ENCODE measurements at regions not wholly inside any gene's neighbourhood (a gene's known extent, or its start where the extent isn't known, plus 50 kb on each side); places are given as distances from the start of the nearest gene placed in this dataset.
"Not testable (repeated sequence)": the region's sequence is repeated elsewhere in the genome, so short reads cannot be mapped to it uniquely, and the experiment has no call there.

GRCh38 chr1:221957350-221957749 lies 215.5 kb upstream of the DUSP10 start:
- peaks cover 15% of the 10 kb centered on the region for H3K4me1 Mint-ChIP-seq
- peaks cover 24% of the 10 kb centered on the region for H3K9me3 Mint-ChIP-seq
- H3K4me3 Mint-ChIP-seq; H3K36me3 Mint-ChIP-seq (ENCODE audit: low read depth); H3K27ac Mint-ChIP-seq; H3K27me3 Mint-ChIP-seq; intact Hi-C loops (cut with micrococcal nuclease); DNase-seq: not testable (repeated sequence)

GRCh38 chr1:221949996-221950395 lies 208.1 kb upstream of the DUSP10 start:
- no peak overlapping the region for H3K27ac Mint-ChIP-seq
- no peaks in the 10 kb centered on the region for H3K36me3 Mint-ChIP-seq (ENCODE audit: low read depth)
- peaks cover 15% of the 10 kb centered on the region for H3K9me3 Mint-ChIP-seq
- no peaks in the 10 kb centered on the region for H3K4me1 Mint-ChIP-seq
- DNase-seq: no peak
- intact Hi-C loops (cut with micrococcal nuclease): no loop called here
- H3K27me3 Mint-ChIP-seq: peaks cover 8% of the 10 kb centered on the region
- no peak overlapping the region for H3K4me3 Mint-ChIP-seq

- Mint-ChIP-seq H3K27ac (no peak overlapping the region), H3K36me3 (ENCODE audit: low read depth) (no peaks in the 10 kb centered on the region), H3K9me3 (peaks cover 13% of the 10 kb centered on the region), H3K4me3 (no peak overlapping the region), H3K27me3 (no peaks in the 10 kb centered on the region), H3K4me1 (no peaks in the 10 kb centered on the region)
- intact Hi-C loops (cut with micrococcal nuclease): no loop called here
- DNase-seq: no peak
Observed at GRCh38 chr1:221948459-221948858, 206.6 kb upstream of the DUSP10 start.

- Mint-ChIP-seq H3K27me3 (no peaks in the 10 kb centered on the region), H3K9me3 (peaks cover 17% of the 10 kb centered on the region), H3K27ac (no peak overlapping the region), H3K36me3 (ENCODE audit: low read depth) (peaks cover 1% of the 10 kb centered on the region), H3K4me3 (no peak overlapping the region), H3K4me1 (no peaks in the 10 kb centered on the region)
- intact Hi-C loops (cut with micrococcal nuclease): no loop called here
- no peak for DNase-seq
Observed at GRCh38 chr1:221947731-221948130, 205.8 kb upstream of the DUSP10 start.

GRCh38 chr1:221946768-221947167 lies 204.9 kb upstream of the DUSP10 start:
- Mint-ChIP-seq H3K4me1 (no peaks in the 10 kb centered on the region), H3K36me3 (ENCODE audit: low read depth) (peaks cover 1% of the 10 kb centered on the region), H3K9me3 (peaks cover 14% of the 10 kb centered on the region), H3K27me3 (peaks cover 2% of the 10 kb centered on the region), H3K4me3 (no peak overlapping the region), H3K27ac (no peak overlapping the region)
- no peak for DNase-seq
- intact Hi-C loops (cut with micrococcal nuclease): no loop called here

GRCh38 chr1:221945669-221946068 lies 203.8 kb upstream of the DUSP10 start:
- no peak for DNase-seq
- intact Hi-C loops (cut with micrococcal nuclease): no loop called here
- H3K9me3 Mint-ChIP-seq: peaks cover 13% of the 10 kb centered on the region
- no peak overlapping the region for H3K4me3 Mint-ChIP-seq
- peaks cover 1% of the 10 kb centered on the region for H3K36me3 Mint-ChIP-seq (ENCODE audit: low read depth)
- H3K4me1 Mint-ChIP-seq: no peaks in the 10 kb centered on the region
- peaks cover 2% of the 10 kb centered on the region for H3K27me3 Mint-ChIP-seq
- no peak overlapping the region for H3K27ac Mint-ChIP-seq

- H3K27ac Mint-ChIP-seq: no peak overlapping the region
- no peaks in the 10 kb centered on the region for H3K4me1 Mint-ChIP-seq
- H3K36me3 Mint-ChIP-seq (ENCODE audit: low read depth): peaks cover 1% of the 10 kb centered on the region
- H3K27me3 Mint-ChIP-seq: peaks cover 2% of the 10 kb centered on the region
- DNase-seq: no peak
- intact Hi-C loops (cut with micrococcal nuclease): no loop called here
- H3K4me3 Mint-ChIP-seq: no peak overlapping the region
- H3K9me3 Mint-ChIP-seq: peaks cover 13% of the 10 kb centered on the region
Observed at GRCh38 chr1:221944247-221944870, 202.5 kb upstream of the DUSP10 start.

GRCh38 chr1:221940631-221941030 lies 198.7 kb upstream of the DUSP10 start:
- no peak for DNase-seq
- peaks cover 2% of the 10 kb centered on the region for H3K27me3 Mint-ChIP-seq
- H3K36me3 Mint-ChIP-seq (ENCODE audit: low read depth): peaks cover 1% of the 10 kb centered on the region
- H3K4me3 Mint-ChIP-seq: no peak overlapping the region
- intact Hi-C loops (cut with micrococcal nuclease): no loop called here
- no peaks in the 10 kb centered on the region for H3K4me1 Mint-ChIP-seq
- H3K27ac Mint-ChIP-seq: no peak overlapping the region
- peaks cover 17% of the 10 kb centered on the region for H3K9me3 Mint-ChIP-seq

GRCh38 chr1:221939607-221940006 lies 197.7 kb upstream of the DUSP10 start:
- peaks cover 1% of the 10 kb centered on the region for H3K36me3 Mint-ChIP-seq (ENCODE audit: low read depth)
- no peak overlapping the region for H3K27ac Mint-ChIP-seq
- intact Hi-C loops (cut with micrococcal nuclease): no loop called here
- H3K27me3 Mint-ChIP-seq: peaks cover 2% of the 10 kb centered on the region
- DNase-seq: no peak
- peaks cover 12% of the 10 kb centered on the region for H3K9me3 Mint-ChIP-seq
- no peaks in the 10 kb centered on the region for H3K4me1 Mint-ChIP-seq
- H3K4me3 Mint-ChIP-seq: no peak overlapping the region

- Mint-ChIP-seq H3K36me3 (ENCODE audit: low read depth) (no peaks in the 10 kb centered on the region), H3K4me1 (no peaks in the 10 kb centered on the region), H3K27ac (no peak overlapping the region), H3K27me3 (peaks cover 15% of the 10 kb centered on the region), H3K9me3 (peaks cover 3% of the 10 kb centered on the region), H3K4me3 (no peak overlapping the region)
- intact Hi-C loops (cut with micrococcal nuclease): no loop called here
- no peak for DNase-seq
Observed at GRCh38 chr1:221937155-221937953, 195.5 kb upstream of the DUSP10 start.

GRCh38 chr1:221933814-221934213 lies 191.9 kb upstream of the DUSP10 start:
- DNase-seq: no peak
- intact Hi-C loops (cut with micrococcal nuclease): no loop called here
- no peaks in the 10 kb centered on the region for H3K4me1 Mint-ChIP-seq

GRCh38 chr1:221926441-221926840 lies 184.6 kb upstream of the DUSP10 start:
- H3K36me3 Mint-ChIP-seq (ENCODE audit: low read depth): no peaks in the 10 kb centered on the region
- H3K27ac Mint-ChIP-seq: no peak overlapping the region
- peaks cover 16% of the 10 kb centered on the region for H3K9me3 Mint-ChIP-seq
- intact Hi-C loops (cut with micrococcal nuclease): no loop called here
- H3K4me1 Mint-ChIP-seq: peaks cover 2% of the 10 kb centered on the region
- DNase-seq: no peak
- peaks cover 17% of the 10 kb centered on the region for H3K27me3 Mint-ChIP-seq
- H3K4me3 Mint-ChIP-seq: no peak overlapping the region

More at GRCh38 chr1:221933814-221934213, 191.9 kb upstream of the DUSP10 start:
- Mint-ChIP-seq H3K36me3 (ENCODE audit: low read depth) (no peaks in the 10 kb centered on the region), H3K4me3 (no peak overlapping the region), H3K27me3 (peaks cover 30% of the 10 kb centered on the region), H3K9me3 (peaks cover 16% of the 10 kb centered on the region), H3K27ac (no peak overlapping the region)

GRCh38 chr1:221925947-221926346 lies 184.1 kb upstream of the DUSP10 start:
- intact Hi-C loops (cut with micrococcal nuclease): no loop called here
- Mint-ChIP-seq H3K27me3 (peaks cover 15% of the 10 kb centered on the region), H3K9me3 (peaks cover 16% of the 10 kb centered on the region), H3K36me3 (ENCODE audit: low read depth) (no peaks in the 10 kb centered on the region), H3K4me1 (peaks cover 2% of the 10 kb centered on the region), H3K4me3 (no peak overlapping the region), H3K27ac (no peak overlapping the region)
- DNase-seq: no peak

GRCh38 chr1:221923929-221924598 lies 182.2 kb upstream of the DUSP10 start:
- peaks cover under 1% of the 10 kb centered on the region for H3K27me3 Mint-ChIP-seq
- intact Hi-C loops (cut with micrococcal nuclease): no loop called here
- peaks cover 6% of the 10 kb centered on the region for H3K9me3 Mint-ChIP-seq
- no peaks in the 10 kb centered on the region for H3K36me3 Mint-ChIP-seq (ENCODE audit: low read depth)
- no peak overlapping the region for H3K27ac Mint-ChIP-seq
- no peak overlapping the region for H3K4me3 Mint-ChIP-seq
- peaks cover 2% of the 10 kb centered on the region for H3K4me1 Mint-ChIP-seq
- DNase-seq: no peak

Data from activated CD4-positive, alpha-beta T cell treated with anti-CD3 and anti-CD28 coated beads, Interleukin-2, amount 10 ng/mL, durations not matched to agents 24 days and 14 days (primary cell).